Subcutaneous abdominal adipose tissue (tissue), 5 donors: ENCODE measurements at regions not wholly inside any gene's neighbourhood (a gene's known extent, or its start where the extent isn't known, plus 50 kb on each side); places are given as distances from the start of the nearest gene placed in this dataset.
"Not testable (repeated sequence)": the region's sequence is repeated elsewhere in the genome, so short reads cannot be mapped to it uniquely, and the experiment has no call there.

Experiments used
- H3K27ac ChIP-seq: one replicate; pipeline ENCODE4 v1.7.0; 2013; ENCODE audit warnings: low read depth, mild to moderate bottlenecking, inconsistent platforms, low read length, moderate library complexity
- H3K27me3 ChIP-seq, 5 donors: one replicate each; pipeline ENCODE4 v1.7.0; 2013; ENCODE audit warnings: low read length in 5 of 5, inconsistent platforms in 1 of 5; ENCODE audit not compliant: control insufficient read depth in 5 of 5, insufficient read depth in 4 of 5
- H3K36me3 ChIP-seq, 5 donors: one replicate each; pipeline ENCODE4 v1.7.0; 2013; ENCODE audit warnings: low read length in 5 of 5; ENCODE audit not compliant: control insufficient read depth in 5 of 5, insufficient read depth in 5 of 5
- H3K4me1 ChIP-seq, 5 donors: one replicate each; pipeline ENCODE4 v1.7.0; 2013; ENCODE audit warnings: low read length in 5 of 5, mild to moderate bottlenecking in 3 of 5, moderate library complexity in 1 of 5; ENCODE audit not compliant: control insufficient read depth in 5 of 5, insufficient read depth in 5 of 5
- H3K4me3 ChIP-seq, 5 donors: one replicate each; pipeline ENCODE4 v1.7.0; 2013; ENCODE audit warnings: low read length in 5 of 5, low read depth in 1 of 5
- H3K9ac ChIP-seq, 5 donors: one replicate each; pipeline ENCODE4 v1.7.0; 2013; ENCODE audit warnings: low read length in 5 of 5, mild to moderate bottlenecking in 4 of 5, moderate library complexity in 3 of 5
- H3K9me3 ChIP-seq, 5 donors: one replicate each; pipeline ENCODE4 v1.7.0; 2013; ENCODE audit warnings: low read length in 5 of 5; ENCODE audit not compliant: control insufficient read depth in 5 of 5
- donor health status: healthy.
- donor health status: healthy.
- donor health status: healthy.
- donor health status: healthy.
- donor health status: healthy.

DNA sequence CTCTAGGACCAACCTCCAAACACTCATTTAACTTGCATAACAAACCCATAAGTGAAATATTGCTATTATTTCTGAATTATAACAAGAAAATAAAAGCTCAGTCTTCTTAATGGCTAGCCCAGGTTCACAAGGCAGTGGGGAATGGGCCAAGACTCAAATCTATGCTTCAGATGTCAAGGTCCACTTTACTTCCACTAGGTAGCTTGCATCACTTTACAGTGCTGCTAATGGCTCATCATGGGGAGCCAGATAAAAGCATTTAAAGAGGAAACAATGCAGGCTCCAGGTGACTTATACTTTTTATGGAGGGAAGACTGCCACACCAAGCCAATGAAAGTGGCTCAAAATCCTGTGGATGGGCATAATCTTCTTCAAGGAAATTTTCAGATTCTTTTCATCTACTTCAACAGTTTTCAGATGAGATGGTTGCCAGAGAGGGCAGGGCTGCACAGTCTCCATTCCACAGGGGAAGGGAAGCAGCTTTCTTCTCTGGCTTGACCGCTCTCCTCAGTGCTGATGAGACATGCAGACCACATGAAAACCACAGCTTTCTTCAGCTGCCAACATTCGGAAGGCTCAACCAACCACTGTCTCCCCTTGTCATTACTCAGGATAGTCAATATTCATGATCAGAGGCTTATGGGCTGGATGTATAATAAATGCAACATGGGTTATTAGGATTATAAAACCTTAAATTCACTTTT, 361.9 kb upstream of the MEX3C start:
- Histone ChIP-seq H3K27me3 (no peaks in the 10 kb centered on the region), H3K4me1 (no peaks in the 10 kb centered on the region), H3K4me3 (no peak overlapping the region), H3K9me3 (peaks cover 0 to 7% (median 0%) of the 10 kb centered on the region in 5 donors), H3K9ac (no peak overlapping the region), H3K36me3 (no peaks in the 10 kb centered on the region), H3K27ac (no peak overlapping the region)

DNA sequence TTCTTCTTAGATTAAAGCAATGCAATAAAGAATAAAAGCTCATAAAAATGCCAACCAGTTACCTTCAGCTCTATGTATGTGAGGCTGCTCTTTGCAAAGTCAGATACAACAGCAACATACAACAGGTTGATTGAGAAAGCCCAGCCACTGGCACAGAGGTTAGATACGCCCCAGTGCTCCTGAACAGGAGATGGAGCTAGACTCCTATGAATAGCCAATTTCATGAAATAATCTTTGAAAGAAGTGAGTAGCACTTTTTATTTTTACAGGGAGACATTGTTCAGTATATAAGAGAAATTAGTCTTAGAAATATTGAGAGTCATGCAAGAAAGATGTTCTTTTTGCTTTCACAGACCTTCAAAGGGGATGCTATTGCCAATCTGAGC, 362.4 kb upstream of the MEX3C start:
- Histone ChIP-seq H3K4me1 (no peaks in the 10 kb centered on the region), H3K27me3 (no peaks in the 10 kb centered on the region), H3K9me3 (peaks cover 0 to 2% (median 0%) of the 10 kb centered on the region in 5 donors), H3K9ac (no peak overlapping the region), H3K36me3 (no peaks in the 10 kb centered on the region), H3K27ac (no peak overlapping the region), H3K4me3 (no peak overlapping the region)

DNA sequence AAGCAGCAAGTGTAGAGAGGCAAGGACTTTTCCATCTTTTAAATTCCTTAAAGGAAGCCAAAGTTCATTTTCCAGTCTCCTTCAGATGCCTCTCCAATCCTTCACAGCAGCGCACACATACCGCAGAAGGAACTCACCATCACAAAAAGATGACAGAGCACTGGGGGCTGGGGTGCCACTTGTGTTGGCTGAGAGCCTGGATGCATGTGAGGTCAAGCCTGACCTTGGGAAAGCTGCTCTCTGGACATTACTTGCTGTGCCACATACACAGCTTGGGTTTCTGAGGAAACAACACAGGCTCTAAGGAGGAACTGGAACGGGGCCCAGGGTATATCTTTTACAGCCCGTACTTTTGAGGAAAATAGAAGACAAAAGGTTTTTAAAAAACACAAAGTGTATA, 364.3 kb upstream of the MEX3C start:
- Histone ChIP-seq H3K9me3 (no peaks in the 10 kb centered on the region), H3K36me3 (no peaks in the 10 kb centered on the region), H3K27ac (no peak overlapping the region), H3K9ac (no peak overlapping the region), H3K27me3 (no peaks in the 10 kb centered on the region), H3K4me3 (no peak overlapping the region), H3K4me1 (no peaks in the 10 kb centered on the region)

DNA sequence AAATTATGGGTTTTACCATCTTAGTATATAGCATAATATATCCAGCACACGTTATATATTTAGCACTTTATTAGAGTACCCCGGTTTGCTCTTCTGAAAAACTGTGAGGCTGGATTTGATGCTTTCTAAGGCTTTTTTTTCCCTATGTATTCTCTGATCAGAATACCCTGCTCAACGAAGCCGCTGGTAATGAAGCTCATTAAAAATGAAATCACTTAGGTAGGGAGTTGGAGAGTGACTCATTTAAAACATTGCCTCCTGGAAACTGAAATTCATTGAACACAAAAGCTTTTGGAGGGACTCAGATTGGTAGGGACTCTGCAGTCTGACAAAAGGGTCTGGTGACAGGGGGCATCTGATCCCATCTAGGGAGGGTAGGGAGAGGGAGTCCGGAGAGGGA, 365.4 kb upstream of the MEX3C start:
- no peak overlapping the region for H3K27ac ChIP-seq
- no peaks in the 10 kb centered on the region for H3K9me3 ChIP-seq
- H3K4me1 ChIP-seq: no peaks in the 10 kb centered on the region
- no peaks in the 10 kb centered on the region for H3K36me3 ChIP-seq
- H3K27me3 ChIP-seq: no peaks in the 10 kb centered on the region
- no peak overlapping the region for H3K4me3 ChIP-seq
- no peak overlapping the region for H3K9ac ChIP-seq

DNA sequence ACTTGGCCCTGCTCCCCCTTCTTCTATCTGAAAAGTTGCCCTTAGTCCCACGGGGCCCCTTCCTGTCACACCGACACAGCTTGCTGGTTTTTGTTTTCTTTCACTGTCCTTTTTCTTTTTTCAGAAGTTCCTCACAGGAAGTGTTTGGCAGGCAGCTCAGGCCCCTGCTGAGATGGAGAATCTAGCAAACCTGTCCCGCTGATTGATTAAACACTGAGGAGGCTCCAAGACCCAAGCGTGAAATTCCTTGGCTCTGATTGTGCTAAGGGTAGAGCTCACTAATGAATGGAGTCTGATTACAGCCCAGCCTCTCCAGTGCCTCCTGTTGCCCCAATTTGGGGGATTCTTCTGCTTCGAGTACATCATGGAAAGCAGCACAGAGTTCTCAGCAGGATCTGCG, 365.9 kb upstream of the MEX3C start:
- H3K36me3 ChIP-seq: no peaks in the 10 kb centered on the region
- H3K4me3 ChIP-seq: no peak overlapping the region
- no peaks in the 10 kb centered on the region for H3K4me1 ChIP-seq
- H3K27me3 ChIP-seq: no peaks in the 10 kb centered on the region
- no peak overlapping the region for H3K27ac ChIP-seq
- no peaks in the 10 kb centered on the region for H3K9me3 ChIP-seq
- no peak overlapping the region for H3K9ac ChIP-seq

DNA sequence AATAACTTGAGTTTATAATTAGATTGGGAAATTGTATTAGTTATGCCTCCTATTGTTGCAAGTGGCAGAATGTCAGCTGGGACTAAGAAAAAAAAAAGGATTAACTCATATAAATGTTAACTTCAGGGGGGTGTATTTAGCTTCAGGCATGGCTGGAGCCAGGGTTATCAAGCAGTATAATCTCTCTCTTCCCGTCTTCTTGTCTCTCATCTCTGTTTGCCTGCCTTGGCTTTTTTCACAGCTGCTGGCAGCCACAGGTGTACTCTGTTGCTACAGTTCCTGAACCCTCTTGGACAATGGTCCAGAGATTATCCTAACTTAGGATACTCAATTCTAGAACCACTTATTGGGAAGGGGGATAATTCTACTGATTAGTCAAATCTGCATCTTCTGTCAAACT, 370.7 kb upstream of the MEX3C start:
- H3K36me3 ChIP-seq: no peaks in the 10 kb centered on the region
- H3K4me3 ChIP-seq: no peak overlapping the region

DNA sequence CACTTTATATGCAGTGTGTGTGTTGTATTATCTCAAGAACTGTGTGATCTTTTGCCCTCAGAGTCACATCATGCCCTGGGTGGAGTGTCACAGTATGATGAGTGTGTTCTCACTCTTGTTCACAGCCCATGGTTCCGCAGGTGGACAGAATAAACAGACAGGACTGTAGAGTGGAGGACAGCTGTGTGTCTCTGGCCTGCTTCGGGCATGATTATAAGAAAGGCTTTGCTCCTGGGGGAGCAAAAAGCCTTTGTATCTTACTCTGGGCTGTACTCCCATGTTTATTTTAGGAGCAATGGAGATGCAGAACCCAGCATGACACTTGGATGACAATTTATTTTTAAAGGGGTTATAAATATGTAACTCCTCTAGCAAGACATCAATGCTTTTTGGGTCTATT, 371.7 kb upstream of the MEX3C start:
- no peaks in the 10 kb centered on the region for H3K4me1 ChIP-seq
- no peak overlapping the region for H3K9ac ChIP-seq
- H3K9me3 ChIP-seq: no peaks in the 10 kb centered on the region
- H3K36me3 ChIP-seq: no peaks in the 10 kb centered on the region
- no peaks in the 10 kb centered on the region for H3K27me3 ChIP-seq
- H3K27ac ChIP-seq: no peak overlapping the region
- H3K4me3 ChIP-seq: no peak overlapping the region

More for the DNA sequence above, 370.7 kb upstream of the MEX3C start:
- Histone ChIP-seq H3K9me3 (no peaks in the 10 kb centered on the region), H3K4me1 (no peaks in the 10 kb centered on the region), H3K27me3 (no peaks in the 10 kb centered on the region), H3K27ac (no peak overlapping the region), H3K9ac (no peak overlapping the region)

DNA sequence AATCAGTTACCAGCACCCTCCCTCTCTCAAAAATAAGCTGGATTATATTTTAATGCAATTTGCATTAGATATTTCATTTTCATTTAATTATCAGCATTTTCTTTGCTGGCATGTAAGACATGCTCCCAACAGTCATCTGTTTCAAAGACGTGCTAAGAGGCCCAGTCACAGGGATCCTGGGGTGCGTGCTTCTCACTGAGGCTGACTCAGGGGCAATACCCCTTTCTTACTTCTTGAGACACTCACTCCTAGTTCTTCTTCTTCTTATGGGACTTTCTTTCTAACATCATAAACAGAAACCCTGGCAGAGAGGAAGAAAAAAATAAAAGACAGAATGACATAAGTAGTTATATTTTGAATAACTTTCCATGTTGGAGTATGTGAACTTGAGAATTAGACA, 372.1 kb upstream of the MEX3C start:
- no peak overlapping the region for H3K9ac ChIP-seq
- no peaks in the 10 kb centered on the region for H3K4me1 ChIP-seq
- no peak overlapping the region for H3K27ac ChIP-seq
- H3K36me3 ChIP-seq: no peaks in the 10 kb centered on the region
- no peaks in the 10 kb centered on the region for H3K27me3 ChIP-seq
- no peak overlapping the region for H3K4me3 ChIP-seq
- peaks cover 0 to 1% (median 0%) of the 10 kb centered on the region in 5 donors for H3K9me3 ChIP-seq

DNA sequence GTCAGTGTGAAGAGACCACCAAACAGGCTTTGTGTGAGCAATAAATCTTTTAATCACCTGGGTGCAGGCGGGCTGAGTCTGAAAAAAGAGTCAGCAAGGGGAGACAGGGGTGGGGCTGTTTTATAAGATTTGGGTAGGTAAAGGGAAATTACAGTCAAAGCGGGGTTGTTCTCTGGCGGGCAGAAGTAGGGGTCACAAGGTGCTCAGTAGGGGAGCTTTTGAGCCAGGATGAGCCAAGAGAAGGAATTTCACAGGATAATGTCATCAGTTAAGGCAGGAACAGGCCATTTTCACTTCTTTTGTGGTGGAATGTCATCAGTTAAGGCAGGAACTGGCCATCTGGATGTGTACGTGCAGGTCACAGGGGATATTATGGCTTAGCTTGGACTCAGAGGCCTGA, 372.6 kb upstream of the MEX3C start:
- not testable (repeated sequence) for H3K36me3 ChIP-seq, H3K9ac ChIP-seq, H3K4me3 ChIP-seq, H3K4me1 ChIP-seq, H3K27ac ChIP-seq, H3K9me3 ChIP-seq, H3K27me3 ChIP-seq

DNA sequence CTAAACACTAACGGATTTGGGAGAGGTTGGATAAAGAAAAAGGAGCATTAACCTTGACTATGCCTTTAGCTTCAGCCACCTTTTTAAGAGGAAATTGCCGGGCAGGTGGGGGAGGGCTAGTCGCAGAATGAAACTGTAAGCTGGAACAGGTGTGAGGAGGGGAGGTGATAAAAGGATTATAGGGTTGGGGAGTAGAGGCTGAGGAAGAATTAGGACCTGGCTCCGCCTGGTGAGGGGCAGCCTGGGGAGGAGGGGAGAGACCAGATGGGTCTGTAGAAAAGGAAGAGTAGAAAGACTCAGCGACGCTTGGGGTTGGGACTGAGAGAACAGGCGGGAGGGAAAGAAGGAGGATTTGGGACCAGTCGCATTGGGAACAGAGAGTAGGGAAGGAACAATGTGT, 376.4 kb upstream of the MEX3C start:
- not testable (repeated sequence) for H3K4me1 ChIP-seq, H3K27ac ChIP-seq, H3K27me3 ChIP-seq, H3K9ac ChIP-seq, H3K36me3 ChIP-seq, H3K4me3 ChIP-seq
- H3K9me3 ChIP-seq: peaks cover 5 to 20% (median 11%) of the 10 kb centered on the region in 5 donors

DNA sequence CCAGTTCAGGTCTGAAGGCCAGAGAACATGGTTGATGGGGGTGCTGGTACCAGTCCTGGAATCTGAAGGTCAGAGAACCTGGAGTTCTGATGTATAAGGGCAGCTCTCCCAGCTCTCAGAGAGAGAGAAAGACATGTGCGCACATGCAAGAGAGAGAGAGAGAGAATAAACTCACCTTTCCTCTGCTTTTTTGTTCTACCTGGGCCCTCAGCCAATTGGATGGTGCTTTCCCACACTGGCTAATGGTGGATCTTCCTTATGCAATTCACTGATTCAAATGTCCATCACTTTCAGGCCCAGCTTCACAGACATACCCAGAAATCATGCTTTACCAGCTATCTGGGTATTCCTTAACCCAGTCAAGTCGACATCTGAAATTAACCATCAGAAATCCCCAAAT, 377.7 kb upstream of the MEX3C start:
- Histone ChIP-seq H3K9ac (no peak overlapping the region), H3K4me3 (no peak overlapping the region), H3K27me3 (no peaks in the 10 kb centered on the region), H3K9me3 (peaks cover 5 to 20% (median 11%) of the 10 kb centered on the region in 5 donors), H3K27ac (no peak overlapping the region), H3K4me1 (no peaks in the 10 kb centered on the region), H3K36me3 (no peaks in the 10 kb centered on the region)
